A673 (cell line): ENCODE measurements at regions not wholly inside any gene's neighbourhood (a gene's known extent, or its start where the extent isn't known, plus 50 kb on each side); places are given as distances from the start of the nearest gene placed in this dataset.

Source experiments
- CTCF ChIP-seq: fragments of 300-800, 200-600 bp; sonication (generic); conservative IDR thresholded peaks from 2 replicates; pipeline ENCODE4 v1.5.1; 2017; ENCODE audit warnings: low read depth, mild to moderate bottlenecking, antibody characterized with exemption, low read length, moderate library complexity, mixed read lengths
- EZH2 ChIP-seq: fragments of 200-600 bp; sonication (generic); IDR thresholded peaks from 2 replicates; pipeline ENCODE4 v1.6.1; 2017; ENCODE audit warnings: borderline replicate concordance, low read depth, mild to moderate bottlenecking, mixed read lengths, antibody characterized with exemption, low read length; ENCODE audit not compliant: poor library complexity, severe bottlenecking

GRCh38 chr13:103273825-103274224 is 207.6 kb upstream of the SLC10A2 start:
- TF ChIP-seq CTCF: no peak
- TF ChIP-seq EZH2: no peak
